ENCODE measurements at regions not wholly inside any gene's neighbourhood (a gene's known extent, or its start where the extent isn't known, plus 50 kb on each side); places are given as distances from the start of the nearest gene placed in this dataset.
"Not testable (repeated sequence)": the region's sequence is repeated elsewhere in the genome, so short reads cannot be mapped to it uniquely, and the experiment has no call there.

DNA sequence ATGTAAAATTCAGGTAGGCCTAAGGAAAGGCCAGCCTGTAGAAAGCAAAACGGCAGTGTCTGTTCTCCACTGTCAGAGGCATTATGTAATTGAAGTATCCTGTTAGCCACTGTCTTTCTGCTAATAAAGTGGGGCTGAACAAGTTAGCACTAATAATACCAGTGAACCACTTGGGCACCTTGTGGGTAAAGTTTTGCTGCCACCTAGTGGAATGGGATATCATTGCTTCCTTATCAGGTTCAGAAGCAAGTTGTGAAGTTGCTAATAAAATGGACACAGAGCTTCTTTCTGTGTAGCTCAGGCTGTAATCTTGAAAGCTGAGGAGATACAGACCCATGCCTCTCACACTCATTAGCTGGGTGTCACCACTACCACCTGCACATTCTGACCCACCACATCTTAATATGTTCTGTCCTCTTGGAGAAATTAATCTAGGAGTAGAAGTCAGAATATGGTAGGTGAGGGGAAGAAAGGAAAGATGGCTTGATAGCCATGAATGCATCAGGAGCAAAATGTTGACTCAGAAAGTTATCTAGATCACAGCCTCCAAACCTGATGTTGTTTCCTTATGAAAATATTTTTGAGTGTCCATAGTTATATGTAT is 175.1 kb downstream of the SEPTIN7 start:
- DNase-seq = peak; percentile 54 to 74

DNA sequence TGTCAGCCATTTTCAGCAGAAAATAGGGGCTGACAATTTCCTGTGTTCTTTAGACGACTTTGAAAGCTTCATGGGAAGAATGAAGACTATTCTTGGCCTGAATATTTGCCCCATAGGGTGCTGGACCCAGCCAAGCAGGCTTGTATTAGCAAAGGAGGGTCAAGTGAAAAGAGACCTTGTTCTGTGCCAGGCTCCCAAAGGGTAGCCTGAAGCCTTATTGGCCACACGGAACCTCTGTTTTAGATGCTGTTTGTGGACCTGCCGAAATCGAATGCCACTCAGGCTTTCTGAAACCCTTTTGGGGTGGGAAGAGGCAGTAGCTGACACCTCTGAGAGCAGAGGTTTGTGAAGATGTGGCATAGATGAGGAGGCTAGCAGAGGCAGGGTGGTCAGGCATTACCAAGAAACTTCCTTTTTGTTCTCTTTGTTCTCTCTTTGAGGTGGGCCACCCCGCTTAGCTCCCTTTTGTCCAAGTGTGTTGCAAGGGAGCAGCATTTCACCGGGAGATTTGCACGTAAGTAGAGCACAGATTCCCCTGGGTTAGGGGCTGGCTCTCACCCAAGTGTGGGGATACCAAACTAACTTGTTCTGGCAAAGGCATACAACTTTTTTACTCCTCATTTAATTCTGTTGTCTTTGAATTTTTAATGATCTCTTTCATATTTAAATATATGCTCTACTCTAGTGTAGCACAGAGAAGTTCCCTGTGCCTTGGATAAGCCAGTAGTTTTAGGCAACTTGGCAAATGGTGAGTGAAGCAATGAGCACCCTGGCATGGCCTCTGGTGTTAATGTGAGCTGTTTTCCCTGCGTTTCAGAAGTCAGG is 174.0 kb upstream of the EEPD1 start:
- not testable (repeated sequence) for DNase-seq

DNA sequence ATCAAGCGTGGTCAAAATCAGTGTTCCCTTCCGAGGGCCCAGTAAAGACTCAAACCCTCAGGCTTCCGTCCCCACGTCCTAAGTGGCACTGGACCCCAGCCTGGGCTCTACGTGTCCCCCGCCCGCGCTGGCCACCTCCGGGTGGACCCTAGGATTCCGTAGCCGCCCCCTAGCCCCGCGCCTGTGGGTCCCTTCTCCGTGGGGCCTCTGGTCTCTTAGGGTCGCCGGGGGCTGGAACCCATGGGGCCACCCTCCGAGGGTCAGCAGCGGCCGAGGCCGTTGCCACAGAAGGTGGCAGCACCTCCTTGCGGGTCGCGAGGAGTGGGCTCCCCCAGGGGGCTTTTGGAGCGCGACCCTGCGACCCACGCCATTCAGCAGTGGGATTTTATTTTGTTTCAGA is 170.5 kb upstream of the EEPD1 start:
- DNase-seq = no peak

DNA sequence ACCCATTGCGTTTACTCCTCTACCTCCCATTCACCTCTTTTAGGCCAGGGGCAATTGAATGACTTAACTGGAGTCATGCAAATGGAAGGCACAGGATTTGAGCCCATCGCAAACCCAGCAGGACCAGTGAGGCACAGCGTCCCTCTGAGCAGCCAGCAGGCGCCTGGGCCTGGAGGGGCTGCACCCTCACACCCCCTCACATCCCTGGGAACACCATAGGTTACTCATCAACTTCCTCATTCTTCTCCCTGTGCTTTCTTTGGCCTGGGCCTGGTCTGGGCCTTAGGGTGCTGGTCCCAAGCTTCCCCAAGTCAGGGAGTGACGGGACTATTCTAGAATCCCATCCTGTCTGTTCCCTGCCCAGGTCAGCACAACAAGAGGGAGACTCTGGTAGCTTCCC is 169.4 kb upstream of the EEPD1 start:
- DNase-seq = no peak

DNA sequence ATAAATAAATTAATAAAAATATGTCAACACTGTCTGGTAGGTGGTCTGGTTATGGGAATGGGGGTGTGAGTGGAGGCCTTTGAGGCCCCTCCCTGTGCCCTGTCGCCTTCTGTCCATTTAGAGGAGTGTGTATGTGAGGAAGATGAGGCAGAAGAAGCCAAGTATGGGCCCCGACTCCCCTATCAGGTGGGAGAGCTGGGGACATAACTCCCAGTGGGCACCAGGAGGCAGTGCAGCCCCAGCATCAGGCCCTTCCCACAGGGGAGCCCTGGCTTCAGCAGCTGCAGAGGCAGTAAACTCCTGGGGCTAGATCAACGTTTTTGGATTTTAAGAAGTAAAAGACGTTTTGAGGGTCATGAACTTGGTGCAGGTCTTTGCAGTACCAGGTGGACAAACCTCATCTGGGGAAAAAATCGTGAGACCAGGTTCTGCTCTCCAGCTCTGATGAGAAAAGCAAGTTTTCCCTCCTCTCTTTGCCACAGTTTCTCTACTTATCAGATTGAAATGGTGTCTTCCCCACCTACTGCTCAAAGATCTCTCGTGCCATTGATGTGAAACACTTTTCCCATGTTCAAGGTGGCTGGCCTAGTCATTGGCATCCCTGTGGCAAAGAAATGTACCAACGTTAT is 167.8 kb upstream of the EEPD1 start:
- DNase-seq = peak; percentile 78 to 80

DNA sequence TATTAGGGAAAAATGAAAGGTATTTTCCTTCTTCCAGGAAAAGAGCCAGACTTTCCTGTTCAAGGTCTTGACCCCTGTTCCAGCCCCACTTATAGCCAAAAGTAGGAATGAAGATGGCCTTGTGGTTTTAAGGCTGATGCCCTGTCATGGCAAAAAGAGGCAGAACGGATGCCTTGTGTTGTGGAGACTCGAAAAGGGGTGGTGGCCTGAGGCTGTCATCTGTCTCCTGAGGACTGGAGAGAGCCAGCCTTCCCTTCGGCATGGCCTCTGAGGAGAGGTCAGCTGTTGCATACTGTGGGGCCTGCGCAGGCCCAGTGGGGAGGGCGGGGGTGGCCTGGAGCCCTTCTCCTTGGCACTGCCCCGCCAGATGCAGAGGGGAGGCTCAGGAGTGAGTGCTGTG is 166.0 kb upstream of the EEPD1 start:
- no peak for DNase-seq

DNA sequence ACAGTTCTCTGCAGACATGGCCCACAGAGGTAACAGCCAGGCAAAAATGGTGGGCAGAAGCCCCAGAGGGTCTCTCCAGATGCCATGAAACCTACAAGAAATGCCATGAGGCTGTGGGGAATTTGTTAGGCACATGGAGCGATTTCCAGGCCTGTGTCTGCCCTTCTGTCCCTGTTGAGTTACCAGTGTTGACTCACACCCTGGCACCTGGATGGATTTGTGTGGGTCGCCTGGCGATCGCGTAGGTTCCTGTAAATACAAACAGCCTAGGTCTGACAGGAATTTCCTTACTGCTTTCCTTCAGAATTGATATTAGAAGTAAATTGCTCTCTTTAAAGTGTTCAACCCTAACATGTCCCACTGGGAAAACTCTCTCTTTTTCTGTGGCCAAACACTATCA is 164.9 kb upstream of the EEPD1 start:
- no peak for DNase-seq

DNA sequence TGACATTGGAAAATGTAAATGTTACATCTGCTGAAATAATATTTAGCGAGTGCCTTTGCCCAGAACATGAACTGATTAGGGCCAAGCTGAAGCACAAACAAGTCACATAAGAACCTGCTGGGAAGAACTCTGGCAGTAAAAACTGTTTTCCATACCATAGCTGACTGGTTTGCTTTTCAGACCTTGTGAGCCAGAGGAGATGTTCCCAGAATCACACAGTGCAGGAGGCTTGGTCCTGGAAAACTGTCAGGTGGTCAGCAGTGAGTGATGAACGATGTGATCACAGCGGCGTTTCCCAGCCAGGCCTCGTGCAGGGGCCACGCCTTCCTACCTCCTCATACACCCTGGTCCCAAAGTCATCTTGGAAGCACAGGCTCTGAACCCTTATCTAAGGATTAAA is 164.2 kb upstream of the EEPD1 start:
- no peak for DNase-seq

DNA sequence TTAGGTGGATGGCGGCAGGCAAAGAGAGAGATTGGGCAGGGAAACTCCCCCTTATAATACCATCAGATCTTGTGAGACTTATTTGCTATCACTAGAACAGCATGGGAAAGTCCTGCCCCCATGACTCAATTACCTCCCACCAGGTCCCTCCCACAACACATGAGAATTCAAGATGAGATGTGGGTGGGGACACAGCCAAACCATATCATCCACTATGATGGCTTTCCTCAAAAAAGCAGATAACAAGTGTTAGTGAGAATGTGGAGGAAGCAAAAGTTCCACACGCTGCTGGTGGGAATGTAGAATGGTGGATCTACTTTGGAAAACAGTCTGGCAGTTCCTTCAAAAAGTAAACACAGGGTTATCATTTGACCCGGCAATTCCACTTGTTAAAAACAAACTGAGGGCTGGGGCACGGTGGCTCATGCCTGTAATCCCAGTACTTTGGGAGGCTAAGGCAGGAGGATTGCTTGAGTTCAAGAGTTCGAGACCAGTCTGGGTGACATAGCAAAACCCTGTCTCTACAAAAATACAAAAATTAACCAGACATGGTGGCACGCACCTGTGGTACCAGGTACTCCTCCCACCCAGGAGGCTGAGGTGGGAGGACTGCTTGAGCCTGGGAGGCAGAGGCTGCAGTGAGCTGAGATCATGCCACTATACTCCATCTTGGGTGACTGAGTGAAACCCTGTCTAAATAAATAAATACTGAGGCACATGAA is 161.4 kb upstream of the EEPD1 start:
- DNase-seq = no peak

DNA sequence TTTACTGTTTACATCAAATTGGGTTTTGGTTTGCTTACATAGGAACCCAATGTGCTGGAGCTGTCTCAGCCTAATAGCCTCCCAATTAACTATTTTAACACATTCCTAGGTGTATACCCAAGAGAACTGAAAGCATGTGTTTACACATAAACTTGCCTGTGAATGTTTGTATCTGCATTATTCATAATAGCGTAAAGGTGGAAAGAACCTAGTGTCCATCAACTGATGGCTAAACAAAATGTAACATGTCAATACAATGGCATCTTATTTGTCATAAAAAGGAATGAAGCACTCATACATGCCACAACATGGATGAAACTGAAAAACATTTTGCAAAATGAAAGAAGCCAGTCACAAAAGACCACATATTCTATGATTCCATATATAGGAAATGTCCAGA is 160.6 kb upstream of the EEPD1 start:
- DNase-seq = no peak

DNA sequence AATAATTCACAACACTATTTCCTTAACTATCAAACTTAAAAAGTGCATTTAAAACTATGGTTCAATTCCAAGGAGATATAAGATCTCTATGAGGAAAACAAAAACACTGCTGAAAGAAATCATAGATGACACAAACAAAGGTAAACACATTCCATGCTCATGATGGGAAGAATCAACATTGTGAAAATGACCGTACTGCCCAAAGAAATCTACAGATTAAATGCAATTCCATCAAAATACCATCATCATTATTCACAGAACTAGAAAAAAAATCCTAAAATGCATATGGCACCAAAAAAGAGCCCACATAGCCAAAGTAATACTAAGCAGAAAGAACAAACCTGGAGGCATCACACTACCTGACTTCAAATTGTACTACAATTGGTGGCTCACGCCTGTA is 159.9 kb upstream of the EEPD1 start:
- DNase-seq = no peak

DNA sequence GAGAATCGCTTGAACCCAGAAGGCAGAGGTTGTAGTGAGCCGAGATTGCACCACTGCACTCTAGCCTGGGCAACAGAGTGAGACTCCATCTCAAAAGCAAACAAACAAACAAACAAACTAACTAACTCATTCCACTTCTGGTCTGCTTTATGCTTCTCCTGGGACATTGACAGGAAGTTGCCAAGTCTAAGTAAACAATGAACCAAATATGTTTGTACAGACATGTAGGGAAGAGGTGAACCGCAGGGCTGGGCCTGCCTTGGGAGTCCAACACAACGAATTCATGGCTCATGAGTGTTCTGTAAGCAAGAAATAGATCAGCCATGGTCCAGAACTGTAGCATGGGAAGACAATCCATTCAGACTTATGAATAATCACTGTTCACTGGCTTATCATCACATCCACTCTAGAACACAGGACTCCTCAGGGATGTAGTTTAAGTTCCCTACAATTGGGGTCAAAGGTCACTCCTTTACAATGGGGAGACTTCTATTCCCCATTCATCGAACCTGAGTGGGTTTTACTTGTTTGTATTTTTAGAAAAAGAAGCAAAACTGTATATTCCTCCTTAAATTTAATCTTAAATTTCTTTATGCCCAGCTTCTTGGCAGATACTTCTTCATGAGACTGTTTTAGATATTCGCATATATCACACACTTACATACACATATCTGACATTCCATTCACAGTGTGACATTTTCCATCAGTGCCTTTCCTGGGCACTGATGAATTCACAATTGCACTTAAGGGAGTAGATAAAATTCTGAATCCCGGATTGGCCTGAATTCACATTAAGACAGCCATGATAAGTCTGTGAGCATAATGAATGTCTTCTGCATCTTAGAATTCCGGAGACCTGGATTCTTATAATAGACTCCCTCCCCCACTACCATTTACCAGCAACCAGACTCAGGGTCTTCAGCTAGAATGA is 159.1 kb upstream of the EEPD1 start:
- no peak for DNase-seq

DNA sequence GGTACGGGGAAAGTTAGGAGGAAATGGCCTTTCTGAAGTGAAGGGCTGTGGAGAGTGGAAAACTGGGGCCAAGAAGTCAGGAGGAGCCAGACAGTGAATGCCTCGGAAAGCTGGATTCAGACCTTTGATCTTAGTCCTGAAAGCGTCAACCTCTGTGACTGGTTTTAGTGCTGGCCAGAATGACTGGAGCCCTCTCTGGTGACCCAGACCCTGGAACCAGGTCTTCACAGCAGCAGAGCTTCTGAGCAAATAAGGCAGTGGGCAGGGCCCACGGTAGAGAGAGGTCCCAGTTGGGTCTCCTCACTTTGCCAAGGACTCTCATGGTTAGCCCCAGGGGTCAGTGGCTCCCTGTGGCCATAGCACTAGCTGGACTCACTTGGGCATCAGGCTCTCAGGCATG is 157.7 kb upstream of the EEPD1 start:
- DNase-seq = no peak

DNA sequence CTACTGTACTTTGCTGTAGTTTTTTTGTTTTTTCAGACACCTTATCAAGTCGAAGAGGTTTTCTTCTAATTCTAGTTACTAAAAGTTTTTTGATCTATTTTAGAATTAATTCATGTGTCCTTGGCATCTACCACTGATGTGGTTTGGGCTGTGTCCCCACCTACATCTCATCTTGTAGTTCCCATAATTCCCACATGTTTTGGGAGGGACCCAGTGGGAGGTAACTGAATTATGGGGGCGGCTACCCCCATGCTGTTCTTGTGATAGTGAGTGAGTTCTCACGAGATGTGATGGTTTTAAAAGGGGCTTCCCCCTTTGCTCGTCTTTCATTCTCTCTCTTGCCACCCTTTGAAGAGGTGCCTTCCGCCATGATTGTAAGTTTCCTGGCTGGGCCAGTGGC is 154.6 kb upstream of the EEPD1 start:
- no peak for DNase-seq

DNA sequence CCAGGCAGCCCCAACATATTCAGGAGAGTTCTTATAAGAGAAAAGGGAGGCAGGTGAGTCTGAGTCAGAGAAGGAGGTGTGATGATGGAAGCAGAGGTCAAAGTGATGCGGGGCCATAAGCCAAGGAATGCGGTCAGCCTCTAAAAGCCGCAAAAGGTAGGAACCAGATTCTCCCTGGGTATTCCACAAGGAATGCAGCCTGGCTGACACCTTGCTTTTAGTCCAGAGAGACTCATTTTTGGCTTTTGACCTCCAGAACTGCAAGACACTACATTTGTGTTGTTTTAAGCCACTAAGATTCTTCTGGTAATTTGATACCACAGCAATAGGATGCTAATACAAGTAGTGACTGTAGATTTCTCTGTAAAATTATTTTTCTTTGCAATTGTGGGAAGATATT is 151.5 kb upstream of the EEPD1 start:
- no peak for DNase-seq

DNA sequence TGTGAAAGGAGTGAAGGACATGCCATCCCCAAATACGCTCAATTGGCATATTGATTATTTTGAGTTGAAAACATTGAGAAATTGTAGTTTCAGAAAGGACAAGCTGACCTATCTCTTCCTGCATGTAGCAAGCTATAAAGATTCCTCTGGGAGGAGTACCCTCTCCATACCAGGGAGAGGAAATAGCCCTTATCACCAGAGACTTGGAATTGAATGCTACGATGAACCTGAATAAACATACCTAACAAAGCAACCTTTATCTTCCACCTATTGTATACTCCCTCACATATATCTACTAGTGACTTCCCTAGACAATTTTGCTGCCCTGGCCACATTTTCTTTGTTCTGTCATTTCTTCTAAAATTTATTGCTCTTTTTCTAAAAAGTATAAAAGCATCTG is 150.2 kb upstream of the EEPD1 start:
- no peak for DNase-seq

DNA sequence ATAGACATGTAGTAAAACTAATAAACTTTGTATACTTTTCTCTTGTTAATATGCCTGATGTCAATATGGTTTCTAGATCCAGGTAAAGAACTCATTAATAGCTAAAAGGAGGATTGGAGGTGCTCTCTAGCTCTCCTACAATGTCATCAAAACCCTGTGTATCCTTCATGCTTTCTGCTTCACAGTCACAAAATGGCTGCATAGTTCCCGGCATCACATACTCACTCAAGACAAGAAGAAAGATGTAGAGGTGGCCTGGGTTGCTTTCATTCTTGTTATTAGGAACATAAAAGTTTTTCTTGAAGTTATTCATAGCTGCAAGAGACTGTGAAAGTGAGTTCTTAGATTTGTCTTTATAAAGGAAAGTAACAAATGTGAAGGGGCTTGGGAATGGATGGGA is 149.7 kb upstream of the EEPD1 start:
- DNase-seq = no peak

DNA sequence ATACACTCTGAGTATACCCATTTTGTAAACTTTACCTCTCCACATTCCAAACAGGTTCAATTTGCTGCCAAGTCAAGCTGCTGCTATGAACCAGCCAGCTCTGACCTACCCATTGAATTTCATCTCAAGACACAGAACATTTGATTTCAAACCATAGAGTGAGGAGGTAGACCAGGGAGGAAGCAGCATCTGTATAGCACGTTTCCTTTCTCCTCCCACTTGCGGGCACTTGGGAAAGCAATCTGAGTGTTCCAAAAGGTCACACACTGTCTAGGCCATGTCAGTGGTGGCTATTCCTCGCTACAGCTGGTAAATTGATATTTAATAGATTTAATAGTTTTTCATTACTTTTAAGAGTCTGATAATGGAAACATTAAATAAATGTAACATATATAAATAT is 147.8 kb upstream of the EEPD1 start:
- DNase-seq = no peak

DNA sequence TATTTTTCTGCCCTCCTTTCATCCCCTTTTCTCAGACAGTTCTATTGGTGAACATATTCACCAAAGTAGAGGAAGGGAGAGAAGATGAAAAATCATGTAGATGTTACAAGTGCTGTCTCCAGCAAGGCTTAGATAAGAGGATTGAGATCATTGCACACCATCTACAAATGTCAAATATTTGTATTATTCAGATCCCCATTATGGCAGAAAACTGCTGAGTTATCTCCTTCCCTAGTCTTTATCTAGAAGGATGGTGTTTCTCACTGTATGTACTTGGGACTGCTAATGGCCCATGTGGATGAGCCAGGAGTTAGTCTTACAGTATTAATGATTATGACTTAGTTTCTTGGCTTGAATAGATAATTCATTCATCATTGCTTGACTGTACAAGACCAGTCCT is 147.2 kb upstream of the EEPD1 start:
- DNase-seq = no peak

DNA sequence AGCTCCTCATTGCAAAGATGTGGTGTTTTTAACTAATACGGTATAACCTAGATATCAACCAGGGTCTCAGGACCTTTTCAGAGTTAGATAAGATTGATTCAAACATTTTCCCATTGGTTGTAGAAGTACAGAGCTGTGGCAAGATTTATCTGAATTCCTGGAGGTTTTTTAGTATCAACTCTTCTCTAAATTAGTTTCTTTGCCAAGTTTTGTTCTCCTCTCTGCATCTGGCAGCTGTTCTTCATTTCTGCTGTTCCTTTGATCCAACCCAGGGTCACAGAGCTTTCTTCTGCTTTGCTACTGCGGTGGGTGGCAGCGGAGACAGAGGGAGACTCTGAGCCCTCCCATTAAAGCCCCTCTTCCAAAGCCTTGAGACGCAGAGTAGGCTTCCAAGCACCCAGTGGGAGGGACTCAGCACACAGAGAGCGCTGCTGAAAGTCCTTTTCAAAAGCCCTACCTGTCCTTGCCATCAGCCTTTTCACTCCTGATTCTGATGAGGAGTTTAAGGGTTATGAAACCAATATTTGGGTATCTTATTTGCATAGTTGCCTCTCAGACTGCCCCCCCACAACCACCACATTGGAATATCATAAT is 146.3 kb upstream of the EEPD1 start:
- no peak for DNase-seq

DNA sequence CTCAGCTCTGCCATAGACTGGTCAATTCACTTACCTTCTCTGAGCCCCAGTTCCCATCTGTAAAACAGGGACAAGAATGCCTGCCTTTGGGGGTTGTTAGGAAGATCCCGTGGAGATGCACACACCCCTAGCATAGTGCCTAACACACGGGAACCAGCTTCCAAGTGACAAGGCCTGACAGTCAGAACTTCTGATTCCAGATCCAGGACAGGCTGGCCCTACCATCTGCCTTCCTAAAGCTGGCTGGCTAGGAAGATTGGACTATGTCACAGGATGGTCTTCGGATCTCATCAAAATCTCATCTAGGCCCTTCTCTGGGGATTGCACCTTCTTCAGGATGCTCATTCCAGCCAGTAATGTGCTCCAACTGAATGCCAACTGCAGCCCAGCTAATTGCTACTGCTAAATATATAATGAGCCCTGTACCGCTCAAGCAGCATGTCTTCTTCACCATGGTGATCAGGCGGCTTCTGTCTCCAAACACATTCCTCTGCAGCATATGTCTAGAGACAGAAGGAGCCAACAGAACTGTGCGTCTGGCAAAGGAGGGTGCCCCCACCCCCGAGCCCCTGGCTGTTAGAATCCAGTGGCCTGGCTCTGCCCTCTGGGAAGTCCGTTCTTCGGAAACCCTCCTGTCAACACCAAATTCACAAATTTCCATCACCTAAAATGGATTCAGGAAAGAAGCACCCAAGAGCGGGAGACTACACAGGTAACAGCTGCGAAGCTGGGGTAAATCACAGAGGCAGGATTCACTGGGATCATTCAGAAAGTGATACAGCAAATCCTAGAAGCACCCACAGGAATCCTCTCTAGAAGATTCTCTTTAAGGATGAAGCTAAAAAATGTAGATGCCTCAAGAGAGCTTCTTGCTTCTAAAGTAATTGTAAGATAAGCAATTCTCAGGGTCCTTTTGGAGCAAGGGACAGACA is 142.1 kb upstream of the EEPD1 start:
- no peak for DNase-seq
